Common myeloid progenitor, CD34-positive (primary cell): ENCODE measurements at regions not wholly inside any gene's neighbourhood (a gene's known extent, or its start where the extent isn't known, plus 50 kb on each side); places are given as distances from the start of the nearest gene placed in this dataset.

Experiments
- CTCF ChIA-PET: fragments of 350-600 bp; sonication (Branson Sonifier 250); formaldehyde crosslinking; loops from one replicate; lab custom pipeline; 2021; ENCODE audit warnings: antibody characterized with exemption; lab: Charles Lee
- POLR2A ChIA-PET: fragments of 350-600 bp; sonication (Branson Sonifier 250); formaldehyde crosslinking; loops from one replicate; lab custom pipeline; 2021; ENCODE audit warnings: antibody characterized with exemption; lab: Charles Lee
- DNase-seq, 3 donors: peaks; one replicate each; pipeline versions ENCODE4 v3.0.0 to v3.0.0-alpha.2; 2013
- H3K27ac ChIP-seq, 2 experiments: 1 replicate in 1 of 2; 2 replicates in 1 of 2; pipeline ENCODE4 v1.7.0; 2013; ENCODE audit warnings: inconsistent platforms in 2 of 2, low read length in 2 of 2, mild to moderate bottlenecking in 2 of 2, low read depth in 1 of 2, moderate library complexity in 1 of 2; ENCODE audit not compliant: severe bottlenecking in 2 of 2, insufficient read depth in 1 of 2, poor library complexity in 1 of 2
- H3K27me3 ChIP-seq, 5 experiments: replicated peaks in 2 of 5; 1 replicate in 3 of 5; 2 replicates in 2 of 5; pipeline versions ENCODE4 v1.6.1 to v1.7.0; 2013; ENCODE audit warnings: low read length in 4 of 5, mild to moderate bottlenecking in 2 of 5, moderate library complexity in 2 of 5, inconsistent platforms in 1 of 5; ENCODE audit not compliant: insufficient read depth in 5 of 5, control insufficient read depth in 4 of 5
- H3K36me3 ChIP-seq, 4 experiments: 1 replicate in 2 of 4; 2 replicates in 2 of 4; pipeline versions ENCODE4 v1.6.1 to v1.7.0; 2013; ENCODE audit warnings: low read length in 3 of 4, control low read depth in 1 of 4, mild to moderate bottlenecking in 1 of 4; ENCODE audit not compliant: control insufficient read depth in 4 of 4, insufficient read depth in 4 of 4
- H3K4me1 ChIP-seq, 4 experiments: 1 replicate in 3 of 4; 2 replicates in 1 of 4; pipeline versions ENCODE4 v1.6.1 to v1.7.1; 2013; ENCODE audit warnings: low read length in 3 of 4, mild to moderate bottlenecking in 3 of 4, control low read depth in 1 of 4, inconsistent platforms in 1 of 4, moderate library complexity in 1 of 4; ENCODE audit not compliant: control insufficient read depth in 4 of 4, insufficient read depth in 4 of 4; ENCODE audit errors: control extremely low read depth in 1 of 4
- H3K4me3 ChIP-seq, 7 experiments: 1 replicate in 4 of 7; 2 replicates in 3 of 7; pipeline versions ENCODE4 v1.5.1 to v1.7.0; 2013; ENCODE audit warnings: mild to moderate bottlenecking in 7 of 7, low read length in 6 of 7, moderate library complexity in 6 of 7, inconsistent platforms in 2 of 7, low read depth in 2 of 7, control low read depth in 1 of 7; ENCODE audit not compliant: insufficient read depth in 4 of 7, control insufficient read depth in 1 of 7; ENCODE audit errors: extremely low read depth in 1 of 7
- H3K9me3 ChIP-seq, 5 experiments: 1 replicate in 4 of 5; 2 replicates in 1 of 5; pipeline versions ENCODE4 v1.6.1 to v1.7.1; 2013; ENCODE audit warnings: low read length in 4 of 5, mild to moderate bottlenecking in 2 of 5, inconsistent platforms in 1 of 5, low read depth in 1 of 5, moderate library complexity in 1 of 5; ENCODE audit not compliant: control insufficient read depth in 4 of 5, insufficient read depth in 2 of 5; ENCODE audit errors: control extremely low read depth in 1 of 5
- WGBS: methylation state at CpG from one replicate; pipeline ENCODE4 v1.1.5; 2013; ENCODE audit not compliant: insufficient coverage; 5-methylcytosine and 5-hydroxymethylcytosine counted together

DNA sequence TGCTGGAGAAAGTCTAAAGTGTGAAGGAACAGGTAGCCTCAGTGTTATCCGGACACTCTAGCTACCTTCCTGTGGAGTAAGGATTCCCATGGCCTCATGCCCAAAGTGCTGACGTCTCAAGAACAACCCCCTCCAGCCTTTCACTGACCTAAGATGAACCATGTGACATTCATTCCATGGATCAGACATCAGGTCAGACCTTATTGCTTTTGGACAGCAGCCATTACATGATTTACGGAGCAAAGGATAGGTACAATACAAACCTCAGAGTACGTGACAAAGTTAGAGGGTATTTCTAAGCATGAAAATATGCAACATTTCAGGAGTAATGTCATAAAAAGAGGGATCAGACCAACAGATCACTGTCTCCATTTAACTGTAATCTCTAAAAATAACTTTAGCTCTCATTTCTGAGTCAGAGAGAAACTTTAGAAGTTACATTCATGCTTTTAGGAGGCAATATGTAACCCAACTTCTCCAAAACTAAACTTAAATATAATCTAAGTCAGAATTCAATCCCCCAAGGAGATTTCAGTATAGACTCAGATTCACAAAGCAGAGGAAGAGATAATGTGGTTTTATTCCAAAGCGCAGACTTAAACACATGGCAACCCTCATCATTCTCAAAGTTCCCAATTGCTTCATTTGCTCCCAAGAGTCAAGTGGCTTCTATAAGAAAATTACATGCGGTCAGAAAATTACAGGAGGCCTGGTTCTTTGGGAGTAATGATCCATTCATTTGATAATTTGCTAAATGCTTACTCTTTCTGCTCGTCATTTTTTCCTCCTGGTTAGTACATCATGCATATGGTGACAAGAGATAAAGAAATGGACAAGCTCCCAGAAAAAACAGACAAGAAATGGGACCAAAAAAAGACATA is 280.4 kb downstream of the SETD4 start:
- CTCF ChIA-PET, result no interaction called here
- DNase-seq, result no peak
- H3K27me3 ChIP-seq, result peaks cover 0 to 2% (median 0%) of the 10 kb centered on the region in 5 experiments
- no peak overlapping the region for H3K4me3 ChIP-seq
- H3K36me3 ChIP-seq, result no peaks in the 10 kb centered on the region
- no peaks in the 10 kb centered on the region for H3K4me1 ChIP-seq
- 100% methylated on average over 2 of the region's 7 CpGs for WGBS
- no peak overlapping the region for H3K27ac ChIP-seq
- POLR2A ChIA-PET, result no interaction called here
- H3K9me3 ChIP-seq, result peaks cover 0 to 2% (median 0%) of the 10 kb centered on the region in 5 experiments

GRCh38 chr21:35779167-35779566 is 281.2 kb downstream of the SETD4 start:
- ChIA-PET POLR2A (no interaction called here), CTCF (no interaction called here)
- no peak overlapping the region for H3K27ac ChIP-seq
- H3K27me3 ChIP-seq, result peaks cover 0 to 9% (median 2%) of the 10 kb centered on the region in 5 experiments
- H3K36me3 ChIP-seq, result no peaks in the 10 kb centered on the region
- WGBS, result 100% methylated on average over 3 of the region's 4 CpGs
- H3K9me3 ChIP-seq, result peaks cover 0 to 2% (median 0%) of the 10 kb centered on the region in 5 experiments
- H3K4me1 ChIP-seq, result no peaks in the 10 kb centered on the region
- H3K4me3 ChIP-seq, result no peak overlapping the region
- DNase-seq, result no peak

GRCh38 chr21:35777081-35777480 is 283.2 kb downstream of the SETD4 start:
- ChIA-PET CTCF (no interaction called here), POLR2A (no interaction called here)
- WGBS, result 95% methylated on average over 2 of the region's 2 CpGs
- no peak overlapping the region for H3K27ac ChIP-seq
- no peaks in the 10 kb centered on the region for H3K36me3 ChIP-seq
- H3K27me3 ChIP-seq, result peaks cover 0 to 11% (median 2%) of the 10 kb centered on the region in 5 experiments
- H3K4me1 ChIP-seq, result no peaks in the 10 kb centered on the region
- H3K9me3 ChIP-seq, result peaks cover 0 to 2% (median 0%) of the 10 kb centered on the region in 5 experiments
- DNase-seq, result no peak
- no peak overlapping the region for H3K4me3 ChIP-seq

DNA sequence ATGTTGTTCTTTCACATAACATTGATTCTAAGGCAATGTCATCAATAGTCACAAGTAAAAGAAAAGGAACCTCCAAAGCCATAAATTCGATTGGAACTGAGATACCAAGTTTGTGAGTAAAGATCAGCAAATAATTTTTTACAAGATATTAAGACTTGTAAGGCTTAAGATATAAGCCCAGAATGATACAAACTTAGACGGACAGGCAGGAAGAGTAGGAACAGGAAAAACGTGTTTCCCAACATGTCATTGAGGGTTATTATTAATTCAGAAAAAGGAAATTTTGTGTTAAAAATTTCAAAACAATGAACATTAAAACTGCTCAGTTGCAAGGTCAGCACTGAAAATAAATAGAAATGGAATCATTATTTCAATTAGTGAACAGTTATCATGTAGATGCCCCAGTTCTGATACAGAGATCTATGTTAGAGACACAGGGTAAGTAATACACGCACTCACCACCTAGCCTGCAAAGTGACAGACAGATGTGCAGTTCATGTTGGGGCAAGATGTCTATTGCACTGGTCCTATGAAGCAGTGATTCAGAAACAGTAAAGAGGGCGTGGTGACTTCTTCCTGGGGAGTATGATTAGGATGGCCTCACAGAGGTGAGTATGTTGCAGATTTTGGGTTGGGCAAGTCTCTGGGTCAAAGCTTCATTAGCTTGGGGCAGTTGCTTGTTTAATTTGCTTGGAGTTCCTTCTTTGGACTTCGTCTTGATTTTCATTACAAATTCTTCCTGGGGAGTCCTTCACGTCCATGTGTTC is 284.4 kb downstream of the SETD4 start:
- 95% methylated on average over 4 of the region's 7 CpGs for whole genome bisulfite sequencing

DNA sequence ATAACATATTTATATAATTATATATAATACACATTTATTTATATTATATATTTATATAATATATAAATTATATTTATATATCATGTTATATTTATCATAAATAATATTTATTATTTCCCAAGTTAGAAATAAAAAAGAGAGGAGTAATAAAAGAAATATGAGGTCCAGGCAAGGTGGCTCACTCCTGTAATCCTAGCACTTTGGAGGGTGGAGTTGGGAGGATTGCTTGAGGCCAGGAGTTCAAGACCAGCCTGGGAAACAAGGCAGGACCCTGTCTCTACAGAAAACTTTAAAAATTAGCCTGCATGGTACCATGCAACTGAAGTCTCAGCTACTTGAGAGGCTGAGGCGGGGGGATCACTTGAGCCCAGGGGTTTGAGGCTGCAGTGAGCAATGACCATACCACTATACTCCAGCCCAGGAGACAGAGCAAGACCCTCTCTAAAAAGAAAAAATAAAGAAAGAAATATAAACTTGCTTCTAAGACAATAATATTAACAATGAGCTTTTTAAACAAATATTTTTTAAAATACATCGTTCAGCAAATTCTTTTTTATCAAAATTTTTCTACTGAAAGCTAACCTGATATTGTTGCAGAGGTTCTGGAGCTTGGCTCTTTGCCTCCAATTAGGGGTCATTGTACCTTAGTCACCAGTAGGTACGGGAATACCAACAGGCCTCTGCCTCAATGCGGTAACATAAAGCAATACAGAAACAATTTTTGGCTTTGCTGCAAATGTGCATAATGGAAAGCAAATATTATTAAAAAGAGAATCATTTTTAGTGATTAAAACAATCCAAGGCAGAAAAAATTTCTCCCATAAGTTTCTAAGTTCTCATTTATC is 290.0 kb downstream of the SETD4 start:
- peaks cover 0 to 11% (median 2%) of the 10 kb centered on the region in 5 experiments for H3K27me3 ChIP-seq
- no peak overlapping the region for H3K4me3 ChIP-seq
- DNase-seq, result peak in 1 of 3 donors; percentile 4
- 100% methylated on average over 1 of the region's 4 CpGs for WGBS
- no peaks in the 10 kb centered on the region for H3K4me1 ChIP-seq
- no peaks in the 10 kb centered on the region for H3K36me3 ChIP-seq
- CTCF ChIA-PET, result no interaction called here
- peaks cover 0 to 2% (median 0%) of the 10 kb centered on the region in 5 experiments for H3K9me3 ChIP-seq
- POLR2A ChIA-PET, result no interaction called here
- no peak overlapping the region for H3K27ac ChIP-seq

More for the DNA sequence above, 284.4 kb downstream of the SETD4 start:
- ChIA-PET POLR2A (no interaction called here), CTCF (no interaction called here)
- H3K4me1 ChIP-seq, result no peaks in the 10 kb centered on the region
- H3K9me3 ChIP-seq, result peaks cover 0 to 2% (median 0%) of the 10 kb centered on the region in 5 experiments
- no peak for DNase-seq
- no peak overlapping the region for H3K4me3 ChIP-seq
- no peaks in the 10 kb centered on the region for H3K36me3 ChIP-seq
- H3K27me3 ChIP-seq, result peaks cover 0 to 11% (median 2%) of the 10 kb centered on the region in 5 experiments
- no peak overlapping the region for H3K27ac ChIP-seq

DNA sequence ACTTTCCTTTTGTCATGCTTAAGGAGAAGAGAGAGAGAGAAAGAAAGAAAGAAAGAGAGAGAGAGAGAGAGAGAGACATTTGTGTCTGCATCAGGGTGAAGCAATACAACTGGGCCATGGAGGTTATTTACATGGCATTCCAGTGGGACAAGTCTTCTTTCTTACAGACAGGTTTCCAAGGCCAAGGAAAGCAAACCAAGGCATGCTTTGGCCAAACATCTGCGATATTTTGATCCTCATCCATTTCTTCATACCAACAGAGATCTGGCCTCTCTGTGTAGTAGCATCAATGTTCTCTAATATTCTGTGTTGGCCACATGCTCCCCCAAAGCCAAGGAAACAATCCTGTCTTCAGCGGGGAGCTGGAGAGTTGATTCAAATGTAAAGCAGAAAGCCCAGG is 292.1 kb downstream of the SETD4 start:
- no peaks in the 10 kb centered on the region for H3K36me3 ChIP-seq
- POLR2A ChIA-PET, result no interaction called here
- peaks cover 0 to 5% (median 0%) of the 10 kb centered on the region in 5 experiments for H3K9me3 ChIP-seq
- H3K27me3 ChIP-seq, result peaks cover 0 to 3% (median 0%) of the 10 kb centered on the region in 5 experiments
- 100% methylated on average over 2 of the region's 2 CpGs for WGBS
- CTCF ChIA-PET, result no interaction called here
- H3K27ac ChIP-seq, result no peak overlapping the region
- no peak for DNase-seq
- H3K4me3 ChIP-seq, result no peak overlapping the region
- no peaks in the 10 kb centered on the region for H3K4me1 ChIP-seq
